ENCODE measurements at regions not wholly inside any gene's neighbourhood (a gene's known extent, or its start where the extent isn't known, plus 50 kb on each side); places are given as distances from the start of the nearest gene placed in this dataset.

GRCh38 chr2:53242090-53242489, 525.5 kb upstream of the CHAC2 start:
- TF ChIP-seq EZH2 (IDR thresholded peaks at IDR 0.05; ENCODE audit: insufficient read depth, poor library complexity, severe bottlenecking) (no peak), EZH2phosphoT487 (IDR thresholded peaks at IDR 0.05; ENCODE audit: insufficient read depth, low read depth) (no peak)

All from GM23248 (cell line).